CD8-positive, alpha-beta memory T cell (primary cell): ENCODE measurements at regions not wholly inside any gene's neighbourhood (a gene's known extent, or its start where the extent isn't known, plus 50 kb on each side); places are given as distances from the start of the nearest gene placed in this dataset.

Experiments used
- CTCF ChIA-PET: fragments of 350-600 bp; sonication (Branson Sonifier 250); formaldehyde crosslinking; loops from one replicate; lab custom pipeline; 2021; ENCODE audit warnings: antibody characterized with exemption; lab: Charles Lee
- POLR2A ChIA-PET: fragments of 350-600 bp; sonication (Branson Sonifier 250); formaldehyde crosslinking; loops from one replicate; lab custom pipeline; 2021; ENCODE audit warnings: antibody characterized with exemption; lab: Charles Lee
- DNase-seq, 5 donors: peaks; one replicate each; pipeline versions ENCODE4 v3.0.0 to v3.0.0-alpha.2; 2020 to 2022; ENCODE audit warnings: mixed read lengths in 1 of 5
- H3K27ac ChIP-seq: one replicate; pipeline ENCODE4 v1.7.0; 2013; ENCODE audit warnings: low read depth, mild to moderate bottlenecking, low read length, moderate library complexity
- H3K27me3 ChIP-seq: 2 replicates; pipeline ENCODE4 v1.7.0; 2013; ENCODE audit warnings: low read length, mild to moderate bottlenecking; ENCODE audit not compliant: insufficient read depth, poor library complexity, severe bottlenecking
- H3K36me3 ChIP-seq: 2 replicates; pipeline ENCODE4 v1.7.0; 2013; ENCODE audit warnings: mild to moderate bottlenecking, low read length, moderate library complexity; ENCODE audit not compliant: insufficient read depth
- H3K4me1 ChIP-seq: 2 replicates; pipeline ENCODE4 v1.7.0; 2013; ENCODE audit warnings: mild to moderate bottlenecking, low read length, moderate library complexity; ENCODE audit not compliant: insufficient read depth
- H3K4me3 ChIP-seq: 2 replicates; pipeline ENCODE4 v1.7.0; 2013; ENCODE audit warnings: mild to moderate bottlenecking, low read length
- H3K9me3 ChIP-seq: 2 replicates; pipeline ENCODE4 v1.7.0; 2013; ENCODE audit warnings: mild to moderate bottlenecking, low read length
- H3K27ac Mint-ChIP-seq, 8 donors: one replicate each; pipeline ENCODE4 v1.8.0; 2020 to 2021; ENCODE audit warnings: mixed read lengths in 8 of 8, mild to moderate bottlenecking in 6 of 8, inconsistent platforms in 3 of 8, moderate library complexity in 3 of 8
- H3K27me3 Mint-ChIP-seq, 2 donors: one replicate each; pipeline ENCODE4 v1.8.0; 2020 to 2021; ENCODE audit warnings: mixed read lengths in 2 of 2, mild to moderate bottlenecking in 1 of 2, moderate library complexity in 1 of 2
- H3K36me3 Mint-ChIP-seq, 3 donors: one replicate each; pipeline ENCODE4 v1.8.0; 2020 to 2021; ENCODE audit warnings: mixed read lengths in 3 of 3, inconsistent platforms in 1 of 3, mild to moderate bottlenecking in 1 of 3
- H3K4me1 Mint-ChIP-seq, 3 donors: one replicate each; pipeline ENCODE4 v1.8.0; 2020 to 2021; ENCODE audit warnings: mixed read lengths in 3 of 3, inconsistent platforms in 1 of 3, mild to moderate bottlenecking in 1 of 3
- H3K4me3 Mint-ChIP-seq, 7 donors: one replicate each; pipeline ENCODE4 v1.8.0; 2020 to 2021; ENCODE audit warnings: mixed read lengths in 7 of 7, mild to moderate bottlenecking in 6 of 7, moderate library complexity in 4 of 7, inconsistent platforms in 2 of 7
- H3K9me3 Mint-ChIP-seq, 5 donors: one replicate each; pipeline ENCODE4 v1.8.0; 2020 to 2022; ENCODE audit warnings: mixed read lengths in 5 of 5, mild to moderate bottlenecking in 3 of 5, moderate library complexity in 2 of 5, inconsistent platforms in 1 of 5

- ChIA-PET CTCF (no interaction called here), POLR2A (no interaction called here)
- Histone ChIP-seq H3K36me3 (no peaks in the 10 kb centered on the region), H3K27ac (no peak overlapping the region), H3K4me1 (no peaks in the 10 kb centered on the region), H3K27me3 (no peaks in the 10 kb centered on the region), H3K9me3 (no peaks in the 10 kb centered on the region), H3K4me3 (no peak overlapping the region)
- H3K4me1 Mint-ChIP-seq = no peaks in the 10 kb centered on the region
- no peak overlapping the region for H3K4me3 Mint-ChIP-seq
- H3K36me3 Mint-ChIP-seq = no peaks in the 10 kb centered on the region
- no peak for DNase-seq
- peaks cover 6 to 16% (median 9%) of the 10 kb centered on the region in 5 donors for H3K9me3 Mint-ChIP-seq
- no peak overlapping the region for H3K27ac Mint-ChIP-seq
- H3K27me3 Mint-ChIP-seq = no peaks in the 10 kb centered on the region
These were observed 445.6 kb upstream of the MIS18BP1 start for GRCh38 chr14:45698462-45699134.

DNA sequence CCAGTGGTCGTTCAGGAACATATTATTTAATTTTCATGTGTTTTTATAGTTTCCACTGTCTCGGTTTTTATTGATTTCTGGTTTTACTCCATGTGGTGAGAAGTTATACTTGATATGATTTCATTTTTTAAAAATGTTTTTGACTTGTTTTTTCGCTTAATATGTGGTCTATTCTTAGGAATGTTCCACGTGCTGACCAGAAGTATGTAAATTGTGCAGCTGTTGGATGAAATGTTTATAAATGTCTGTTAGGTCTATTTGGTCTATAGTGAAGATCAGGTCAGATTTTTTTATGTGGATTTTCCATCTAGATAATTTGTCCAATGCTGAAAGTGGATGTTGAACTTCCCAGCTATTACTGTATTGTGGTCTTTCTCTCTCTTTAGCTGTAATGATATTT lies 433.8 kb upstream of the MIS18BP1 start:
- ChIA-PET CTCF (no interaction called here), POLR2A (no interaction called here)
- no peaks in the 10 kb centered on the region for H3K36me3 Mint-ChIP-seq
- H3K4me3 ChIP-seq = no peak overlapping the region
- no peaks in the 10 kb centered on the region for H3K4me1 ChIP-seq
- no peaks in the 10 kb centered on the region for H3K27me3 ChIP-seq
- H3K9me3 ChIP-seq = no peaks in the 10 kb centered on the region
- no peaks in the 10 kb centered on the region for H3K36me3 ChIP-seq
- no peak overlapping the region for H3K27ac Mint-ChIP-seq
- DNase-seq = no peak
- peaks cover 11 to 39% (median 16%) of the 10 kb centered on the region in 5 donors for H3K9me3 Mint-ChIP-seq
- H3K27ac ChIP-seq = no peak overlapping the region
- no peaks in the 10 kb centered on the region for H3K27me3 Mint-ChIP-seq
- H3K4me3 Mint-ChIP-seq = no peak overlapping the region
- H3K4me1 Mint-ChIP-seq = no peaks in the 10 kb centered on the region

DNA sequence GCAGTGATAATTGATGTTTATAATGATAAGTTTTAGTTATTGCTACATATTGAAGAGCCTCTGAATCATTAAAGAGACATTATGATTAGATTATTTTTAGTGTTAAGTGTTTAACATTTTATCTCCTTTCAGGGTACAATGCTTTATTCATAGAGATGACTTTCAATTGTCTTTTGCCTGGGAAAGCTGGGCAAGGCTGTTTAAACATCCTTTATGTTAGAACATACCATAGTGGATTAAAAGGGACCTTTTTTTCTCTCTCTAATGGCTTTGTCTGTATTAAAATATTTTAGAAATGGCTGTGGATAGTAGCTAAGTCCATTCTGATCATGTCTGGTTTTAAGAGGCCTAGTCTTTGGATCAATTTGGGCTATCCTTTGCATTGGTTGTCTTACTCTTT lies 427.5 kb upstream of the MIS18BP1 start:
- POLR2A ChIA-PET = no interaction called here
- peaks cover 5 to 52% (median 15%) of the 10 kb centered on the region in 5 donors for H3K9me3 Mint-ChIP-seq
- Histone ChIP-seq H3K4me1 (no peaks in the 10 kb centered on the region), H3K36me3 (no peaks in the 10 kb centered on the region), H3K4me3 (no peak overlapping the region), H3K9me3 (no peaks in the 10 kb centered on the region), H3K27me3 (no peaks in the 10 kb centered on the region), H3K27ac (no peak overlapping the region)
- no peaks in the 10 kb centered on the region for H3K4me1 Mint-ChIP-seq
- no peak overlapping the region for H3K4me3 Mint-ChIP-seq
- no peak overlapping the region for H3K27ac Mint-ChIP-seq
- DNase-seq = no peak
- CTCF ChIA-PET = no interaction called here
- no peaks in the 10 kb centered on the region for H3K36me3 Mint-ChIP-seq
- H3K27me3 Mint-ChIP-seq = no peaks in the 10 kb centered on the region

GRCh38 chr14:45679853-45680252 lies 426.9 kb upstream of the MIS18BP1 start:
- Histone ChIP-seq H3K9me3 (no peaks in the 10 kb centered on the region), H3K36me3 (no peaks in the 10 kb centered on the region), H3K27me3 (no peaks in the 10 kb centered on the region), H3K4me3 (no peak overlapping the region), H3K4me1 (no peaks in the 10 kb centered on the region), H3K27ac (no peak overlapping the region)
- Mint-ChIP-seq H3K27ac (no peak overlapping the region), H3K9me3 (peaks cover 3 to 55% (median 12%) of the 10 kb centered on the region in 5 donors), H3K4me1 (no peaks in the 10 kb centered on the region), H3K36me3 (no peaks in the 10 kb centered on the region), H3K4me3 (no peak overlapping the region), H3K27me3 (no peaks in the 10 kb centered on the region)
- ChIA-PET CTCF (no interaction called here), POLR2A (no interaction called here)
- DNase-seq = no peak

- Histone ChIP-seq H3K27me3 (no peaks in the 10 kb centered on the region), H3K4me1 (no peaks in the 10 kb centered on the region), H3K36me3 (no peaks in the 10 kb centered on the region), H3K9me3 (no peaks in the 10 kb centered on the region), H3K4me3 (no peak overlapping the region), H3K27ac (no peak overlapping the region)
- ChIA-PET POLR2A (no interaction called here), CTCF (no interaction called here)
- no peak for DNase-seq
- Mint-ChIP-seq H3K9me3 (peaks cover 2 to 47% (median 9%) of the 10 kb centered on the region in 5 donors), H3K27ac (no peak overlapping the region), H3K36me3 (no peaks in the 10 kb centered on the region), H3K27me3 (no peaks in the 10 kb centered on the region), H3K4me1 (no peaks in the 10 kb centered on the region), H3K4me3 (no peak overlapping the region)
These were observed 425.2 kb upstream of the MIS18BP1 start for GRCh38 chr14:45678163-45678562.

- H3K27ac Mint-ChIP-seq = no peak overlapping the region
- Histone ChIP-seq H3K4me3 (no peak overlapping the region), H3K4me1 (no peaks in the 10 kb centered on the region), H3K9me3 (no peaks in the 10 kb centered on the region), H3K36me3 (no peaks in the 10 kb centered on the region), H3K27ac (no peak overlapping the region), H3K27me3 (no peaks in the 10 kb centered on the region)
- H3K4me1 Mint-ChIP-seq = no peaks in the 10 kb centered on the region
- H3K4me3 Mint-ChIP-seq = no peak overlapping the region
- peaks cover 2 to 28% (median 9%) of the 10 kb centered on the region in 5 donors for H3K9me3 Mint-ChIP-seq
- ChIA-PET CTCF (no interaction called here), POLR2A (no interaction called here)
- no peak for DNase-seq
- no peaks in the 10 kb centered on the region for H3K27me3 Mint-ChIP-seq
- H3K36me3 Mint-ChIP-seq = no peaks in the 10 kb centered on the region
These were observed 420.4 kb upstream of the MIS18BP1 start for GRCh38 chr14:45673420-45673819.

GRCh38 chr14:45664668-45665356 lies 411.8 kb upstream of the MIS18BP1 start:
- no peaks in the 10 kb centered on the region for H3K4me1 ChIP-seq
- Mint-ChIP-seq H3K9me3 (peaks cover 7 to 42% (median 20%) of the 10 kb centered on the region in 5 donors), H3K27me3 (peaks cover 0 to 1% of the 10 kb centered on the region in 2 donors), H3K4me3 (no peak overlapping the region), H3K27ac (no peak overlapping the region), H3K4me1 (no peaks in the 10 kb centered on the region), H3K36me3 (no peaks in the 10 kb centered on the region)
- DNase-seq = no peak
- ChIA-PET CTCF (no interaction called here), POLR2A (no interaction called here)
- H3K27me3 ChIP-seq = no peaks in the 10 kb centered on the region
- H3K27ac ChIP-seq = no peak overlapping the region
- H3K36me3 ChIP-seq = no peaks in the 10 kb centered on the region
- no peaks in the 10 kb centered on the region for H3K9me3 ChIP-seq
- no peak overlapping the region for H3K4me3 ChIP-seq

DNA sequence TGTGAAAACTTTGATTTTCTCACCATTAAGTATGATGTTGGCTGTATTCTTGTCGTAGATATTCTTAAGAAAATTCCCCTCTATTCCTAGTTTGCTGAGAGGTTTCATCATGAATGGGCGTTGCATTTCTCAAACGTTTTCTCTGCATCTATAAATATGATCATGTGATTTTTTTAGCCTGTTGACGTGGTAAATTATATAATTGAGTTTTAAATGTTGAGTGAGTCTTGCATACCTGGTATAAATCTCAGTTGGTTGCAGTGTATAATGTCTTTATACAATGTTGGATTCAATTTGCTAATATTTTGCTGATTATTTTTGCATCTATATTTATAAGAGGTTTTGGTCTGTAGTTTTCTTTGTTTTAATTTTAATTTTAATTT lies 405.9 kb upstream of the MIS18BP1 start:
- no peak overlapping the region for H3K4me3 Mint-ChIP-seq
- no peak for DNase-seq
- Histone ChIP-seq H3K4me3 (no peak overlapping the region), H3K9me3 (no peaks in the 10 kb centered on the region), H3K27me3 (no peaks in the 10 kb centered on the region), H3K4me1 (no peaks in the 10 kb centered on the region), H3K36me3 (no peaks in the 10 kb centered on the region), H3K27ac (no peak overlapping the region)
- H3K27me3 Mint-ChIP-seq = no peaks in the 10 kb centered on the region
- H3K27ac Mint-ChIP-seq = no peak overlapping the region
- H3K9me3 Mint-ChIP-seq = peaks cover 2 to 52% (median 17%) of the 10 kb centered on the region in 5 donors
- no peaks in the 10 kb centered on the region for H3K4me1 Mint-ChIP-seq
- no peaks in the 10 kb centered on the region for H3K36me3 Mint-ChIP-seq
- POLR2A ChIA-PET = no interaction called here
- CTCF ChIA-PET = no interaction called here
